ENCODE measurements at regions not wholly inside any gene's neighbourhood (a gene's known extent, or its start where the extent isn't known, plus 50 kb on each side); places are given as distances from the start of the nearest gene placed in this dataset.

- Histone ChIP-seq H3K18ac (ENCODE audit: low read depth, low read length) (peak overlapping the region; percentile 84; the same call in 1 of the 2 replicates), H3K4me2 (ENCODE audit: low read depth, low read length) (peak overlapping the region; percentile 56; the same call in 1 of the 2 replicates), H4K8ac (ENCODE audit: low read depth in 2 of 2, low read length in 2 of 2) (peak overlapping the region in 1 of 2 experiments; percentile 49; a peak in 2 of 4 replicates), H2AFZ (replicated peaks; ENCODE audit: low read length, poor library complexity) (no peak overlapping the region), H3K4ac (ENCODE audit: low read depth, low read length) (peak overlapping the region; percentile 72), H3K9ac (ENCODE audit: low read depth, low read length) (no peak overlapping the region), H2BK15ac (ENCODE audit: low read depth, low read length) (peak overlapping the region; percentile 15; the same call in 1 of the 3 replicates), H3K9me3 (ENCODE audit: control insufficient read depth, insufficient read depth, low read length) (no peaks in the 10 kb centered on the region), H3K56ac (ENCODE audit: extremely low read depth, insufficient read depth, low read length) (no peak overlapping the region), H3K79me1 (ENCODE audit: low read depth in 1 of 2, low read length in 2 of 2) (no peaks in the 10 kb centered on the region), H3K9me1 (ENCODE audit: insufficient read depth, low read length) (no peaks in the 10 kb centered on the region; the same call in 1 of the 2 replicates), H3K27me3 (ENCODE audit: control insufficient read depth, insufficient read depth, low read length) (no peaks in the 10 kb centered on the region), H3K4me3 (ENCODE audit: insufficient read depth, low read depth, low read length) (no peak overlapping the region), H3K36me3 (ENCODE audit: control insufficient read depth, insufficient read depth, low read length) (no peaks in the 10 kb centered on the region), H2AK9ac (replicated peaks; ENCODE audit: low read depth, low read length, poor library complexity) (no peak overlapping the region), H3K27ac (ENCODE audit: insufficient read depth, low read length) (peak overlapping the region; percentile 61), H3K14ac (replicated peaks; ENCODE audit: low read depth, low read length) (no peak overlapping the region), H2BK5ac (ENCODE audit: low read depth, low read length, poor library complexity, severe bottlenecking) (peak overlapping the region; percentile 98), H4K5ac (ENCODE audit: low read depth, low read length) (peak overlapping the region; percentile 57; the same call in 1 of the 2 replicates), H3K4me1 (ENCODE audit: control insufficient read depth, insufficient read depth, low read length) (peaks cover 8% of the 10 kb centered on the region), H2AK5ac (ENCODE audit: low read depth, low read length) (peak overlapping the region; percentile 84; the same call in 1 of the 2 replicates), H3K23ac (ENCODE audit: low read depth, low read length) (peak overlapping the region; percentile 84; the same call in 1 of the 2 replicates), H4K91ac (ENCODE audit: insufficient read depth, low read depth, low read length) (peak overlapping the region; percentile 60), H2BK120ac (ENCODE audit: low read depth, low read length) (peak overlapping the region; percentile 91), H4K20me1 (ENCODE audit: insufficient read depth, low read length) (no peaks in the 10 kb centered on the region; the same call in 1 of the 2 replicates), H2BK20ac (ENCODE audit: low read depth, low read length) (peak overlapping the region; percentile 94)
- no peak for TF ChIP-seq RCOR1 (IDR thresholded peaks at IDR 0.05; ENCODE audit: insufficient replicate concordance, low read length)
- peak; percentile 16; the same call in 1 of the 2 replicates for TF ChIP-seq BHLHE40 (IDR thresholded peaks at IDR 0.05; ENCODE audit: low read depth, low read length)
- TF ChIP-seq FOS (IDR thresholded peaks at IDR 0.05; ENCODE audit: low read depth, low read length) = peak; percentile 90
- ATAC-seq (ENCODE audit: low read depth) (peak; percentile 97), DNase-seq (peak; percentile 88)
- no TSS peak for BruUV-seq (replicated peaks)
- dilution Hi-C loops (cut with HindIII; ENCODE audit: low sequenced_read_pairs, unreplicated experiment) = no loop called here
- no CpG with 5 or more reads among the region's 3 CpGs for WGBS, 2 experiments (ENCODE audit: extremely low coverage in 2 of 2, insufficient read length in 1 of 2)
- intact Hi-C loops (cut with micrococcal nuclease) = loop anchor here (1.0 kb wide), 1 partner anchor 108 kb away; no protein-coding TSS in a partner anchor
- in situ Hi-C loops (cut with MboI; ENCODE audit: low sequenced_read_pairs) = no loop called here
- CTCF ChIA-PET = no interaction called here
- POLR2A ChIA-PET (ENCODE audit: unreplicated experiment) = no interaction called here
Measured at GRCh38 chr11:95585069-95585751, 204.4 kb downstream of the FAM76B start.

Measured in IMR-90 (cell line).